ENCODE measurements at regions not wholly inside any gene's neighbourhood (a gene's known extent, or its start where the extent isn't known, plus 50 kb on each side); places are given as distances from the start of the nearest gene placed in this dataset.

GRCh38 chr5:93993161-93993560 is 251.8 kb upstream of the POU5F2 start:
- TF ChIP-seq YY1 (IDR thresholded peaks at IDR 0.05; ENCODE audit: low read depth, low read length), result no peak
- TF ChIP-seq POLR2AphosphoS5 (IDR thresholded peaks at IDR 0.05; ENCODE audit: low read length), result no peak
- TF ChIP-seq CTCF (IDR thresholded peaks at IDR 0.05 in 2 of 3, conservative IDR thresholded peaks at IDR 0.05 in 1 of 3; ENCODE audit: control insufficient read depth in 2 of 3, extremely low read depth in 1 of 3, insufficient read depth in 1 of 3, low read depth in 3 of 3, low read length in 3 of 3), result no peak
- no peak for TF ChIP-seq CEBPB (IDR thresholded peaks at IDR 0.05; ENCODE audit: borderline replicate concordance in 1 of 2, low read depth in 2 of 2, low read length in 2 of 2)
- no peak for TF ChIP-seq HCFC1 (IDR thresholded peaks at IDR 0.05; ENCODE audit: low read length)
- TF ChIP-seq DPF2 (IDR thresholded peaks at IDR 0.05), result no peak
- no peak for TF ChIP-seq HDGF (IDR thresholded peaks at IDR 0.05)
- no peak for TF ChIP-seq NRF1 (conservative IDR thresholded peaks at IDR 0.05; ENCODE audit: low read depth, low read length)
- TF ChIP-seq PAX8 (IDR thresholded peaks at IDR 0.05), result no peak
- no peak for TF ChIP-seq PML (IDR thresholded peaks at IDR 0.05; ENCODE audit: low read length)
- no peak for TF ChIP-seq REST (IDR thresholded peaks at IDR 0.05; ENCODE audit: low read depth, low read length)

All from GM12878 (cell line).